ENCODE measurements at regions not wholly inside any gene's neighbourhood (a gene's known extent, or its start where the extent isn't known, plus 50 kb on each side); places are given as distances from the start of the nearest gene placed in this dataset.

DNA sequence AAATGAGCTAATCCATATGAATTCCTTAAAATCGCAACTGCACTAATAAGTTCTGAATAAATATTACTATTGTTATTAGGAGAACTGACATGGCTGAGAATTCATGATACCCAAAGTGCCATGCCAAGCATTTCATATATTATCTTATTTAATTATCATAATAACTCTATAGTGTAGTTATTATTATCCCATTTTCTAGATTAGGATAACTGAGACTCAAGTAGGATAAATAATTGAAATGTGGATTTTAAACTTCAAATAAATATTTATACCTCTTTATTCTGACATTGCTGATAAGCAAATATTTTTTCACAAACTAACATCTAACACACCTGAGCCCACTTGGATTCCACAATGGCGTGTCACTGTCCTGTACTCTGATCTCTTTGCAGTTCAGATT, 492.7 kb downstream of the IRS1 start:
- TF ChIP-seq, protein P1, sequence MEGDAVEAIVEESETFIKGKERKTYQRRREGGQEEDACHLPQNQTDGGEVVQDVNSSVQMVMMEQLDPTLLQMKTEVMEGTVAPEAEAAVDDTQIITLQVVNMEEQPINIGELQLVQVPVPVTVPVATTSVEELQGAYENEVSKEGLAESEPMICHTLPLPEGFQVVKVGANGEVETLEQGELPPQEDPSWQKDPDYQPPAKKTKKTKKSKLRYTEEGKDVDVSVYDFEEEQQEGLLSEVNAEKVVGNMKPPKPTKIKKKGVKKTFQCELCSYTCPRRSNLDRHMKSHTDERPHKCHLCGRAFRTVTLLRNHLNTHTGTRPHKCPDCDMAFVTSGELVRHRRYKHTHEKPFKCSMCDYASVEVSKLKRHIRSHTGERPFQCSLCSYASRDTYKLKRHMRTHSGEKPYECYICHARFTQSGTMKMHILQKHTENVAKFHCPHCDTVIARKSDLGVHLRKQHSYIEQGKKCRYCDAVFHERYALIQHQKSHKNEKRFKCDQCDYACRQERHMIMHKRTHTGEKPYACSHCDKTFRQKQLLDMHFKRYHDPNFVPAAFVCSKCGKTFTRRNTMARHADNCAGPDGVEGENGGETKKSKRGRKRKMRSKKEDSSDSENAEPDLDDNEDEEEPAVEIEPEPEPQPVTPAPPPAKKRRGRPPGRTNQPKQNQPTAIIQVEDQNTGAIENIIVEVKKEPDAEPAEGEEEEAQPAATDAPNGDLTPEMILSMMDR (IDR thresholded peaks at IDR 0.05; ENCODE audit: unreplicated experiment) = no peak
- Mint-ChIP-seq H3K4me3 (no peak overlapping the region), H3K36me3 (no peaks in the 10 kb centered on the region), H3K9me3 (peaks cover 3% of the 10 kb centered on the region), H3K4me1 (peaks cover 36% of the 10 kb centered on the region), H3K27ac (no peak overlapping the region), H3K27me3 (ENCODE audit: low read depth) (no peaks in the 10 kb centered on the region)
- DNase-seq (ENCODE audit: low spot score in 2 of 2, unreplicated experiment in 2 of 2) = no peak

- Mint-ChIP-seq H3K27me3 (ENCODE audit: low read depth) (no peaks in the 10 kb centered on the region), H3K4me3 (no peak overlapping the region), H3K27ac (no peak overlapping the region), H3K4me1 (peaks cover 23% of the 10 kb centered on the region), H3K36me3 (no peaks in the 10 kb centered on the region), H3K9me3 (peaks cover 5% of the 10 kb centered on the region)
- TF ChIP-seq, protein P1 (IDR thresholded peaks at IDR 0.05; ENCODE audit: unreplicated experiment) = no peak
- DNase-seq (ENCODE audit: low spot score in 2 of 2, unreplicated experiment in 2 of 2) = no peak
Observed at GRCh38 chr2:226304308-226304707, 495.3 kb downstream of the IRS1 start.

DNA sequence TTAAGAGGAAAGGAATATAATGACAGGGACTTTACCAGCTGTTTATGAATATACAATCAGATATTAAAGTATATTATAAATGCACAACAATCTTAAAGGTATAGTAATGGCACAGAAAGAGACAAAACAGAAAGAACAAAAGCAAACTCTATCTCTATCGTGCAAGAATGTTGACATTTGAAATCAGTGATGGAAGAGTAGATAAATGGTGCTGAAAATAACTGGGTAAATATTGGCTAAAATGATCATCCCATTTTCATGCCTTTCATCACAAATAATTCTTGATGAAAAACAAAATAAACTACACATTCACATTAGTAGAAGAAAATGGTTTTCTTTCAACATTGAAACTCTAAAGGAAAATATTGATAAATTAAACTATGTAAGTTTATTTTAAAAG, 495.9 kb downstream of the IRS1 start:
- TF ChIP-seq, protein P1 (IDR thresholded peaks at IDR 0.05; ENCODE audit: unreplicated experiment) = no peak
- H3K4me3 Mint-ChIP-seq = no peak overlapping the region
- H3K27me3 Mint-ChIP-seq (ENCODE audit: low read depth) = no peaks in the 10 kb centered on the region
- peaks cover 18% of the 10 kb centered on the region for H3K4me1 Mint-ChIP-seq
- no peaks in the 10 kb centered on the region for H3K36me3 Mint-ChIP-seq
- peaks cover 8% of the 10 kb centered on the region for H3K9me3 Mint-ChIP-seq
- no peak for DNase-seq (ENCODE audit: low spot score in 2 of 2, unreplicated experiment in 2 of 2)
- H3K27ac Mint-ChIP-seq = no peak overlapping the region

DNA sequence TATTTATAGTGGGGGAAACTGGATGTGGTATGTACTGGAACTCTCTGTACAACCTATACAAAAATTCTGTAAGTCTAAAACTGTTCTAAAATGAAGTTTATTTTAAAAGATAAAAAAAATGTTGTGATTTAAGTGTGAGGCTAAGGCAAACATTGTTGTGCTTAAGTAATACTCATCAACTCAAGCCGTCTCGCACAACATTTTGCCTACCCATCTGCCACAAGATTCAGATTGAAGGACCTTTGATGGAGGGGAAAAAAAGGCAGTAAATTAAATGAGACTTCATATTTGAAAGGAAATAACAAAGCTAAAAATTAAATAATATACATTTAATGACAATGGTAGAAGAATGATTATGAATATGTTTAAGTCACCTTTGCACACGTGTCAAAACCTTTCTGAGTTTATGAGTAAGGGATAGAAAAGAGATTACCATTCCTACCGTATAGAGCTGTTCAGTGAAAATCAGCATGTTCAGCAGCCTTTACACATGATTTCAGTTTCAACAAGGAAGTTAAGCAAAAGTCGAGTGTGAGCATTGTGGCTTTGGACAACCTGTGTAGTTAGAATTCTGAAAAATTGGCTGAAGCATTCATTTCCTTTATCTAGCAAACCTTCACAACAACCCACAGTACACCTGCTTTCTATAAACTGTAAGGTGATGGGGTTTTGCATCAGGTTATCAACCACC, 499.3 kb downstream of the IRS1 start:
- Mint-ChIP-seq H3K4me1 (peaks cover 23% of the 10 kb centered on the region), H3K9me3 (peaks cover 22% of the 10 kb centered on the region), H3K4me3 (no peak overlapping the region), H3K27me3 (ENCODE audit: low read depth) (no peaks in the 10 kb centered on the region), H3K27ac (no peak overlapping the region), H3K36me3 (no peaks in the 10 kb centered on the region)
- TF ChIP-seq, protein P1 (IDR thresholded peaks at IDR 0.05; ENCODE audit: unreplicated experiment) = no peak
- DNase-seq (ENCODE audit: low spot score in 2 of 2, unreplicated experiment in 2 of 2) = no peak

DNA sequence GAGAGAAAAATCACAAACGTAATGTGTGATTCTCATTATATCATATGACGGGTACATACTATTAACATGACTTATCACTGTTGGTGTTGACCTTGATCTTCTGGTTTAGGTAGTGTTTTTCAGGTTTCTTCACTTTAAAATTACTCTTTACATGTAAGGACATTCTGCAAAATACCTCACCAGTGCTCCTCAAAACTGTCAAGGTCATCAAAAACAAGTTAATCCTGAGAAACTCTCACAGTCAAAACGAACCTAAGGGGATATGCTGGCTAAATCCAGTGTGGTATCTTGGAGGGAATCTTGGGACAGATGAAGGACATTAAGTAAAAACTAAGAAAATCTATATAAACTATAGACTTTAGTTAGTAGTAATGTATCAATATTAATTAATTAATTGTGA, 499.8 kb downstream of the IRS1 start:
- H3K27me3 Mint-ChIP-seq (ENCODE audit: low read depth) = no peaks in the 10 kb centered on the region

More for the DNA sequence above, 499.8 kb downstream of the IRS1 start:
- H3K4me1 Mint-ChIP-seq = peaks cover 25% of the 10 kb centered on the region
- H3K36me3 Mint-ChIP-seq = no peaks in the 10 kb centered on the region
- TF ChIP-seq, protein P1 (IDR thresholded peaks at IDR 0.05; ENCODE audit: unreplicated experiment) = no peak
- no peak for DNase-seq (ENCODE audit: low spot score in 2 of 2, unreplicated experiment in 2 of 2)
- no peak overlapping the region for H3K4me3 Mint-ChIP-seq
- H3K27ac Mint-ChIP-seq = no peak overlapping the region
- H3K9me3 Mint-ChIP-seq = peaks cover 22% of the 10 kb centered on the region
